Left ventricle myocardium superior (tissue), 1 donor: ENCODE measurements at regions not wholly inside any gene's neighbourhood (a gene's known extent, or its start where the extent isn't known, plus 50 kb on each side); places are given as distances from the start of the nearest gene placed in this dataset.
"Not testable (repeated sequence)": the region's sequence is repeated elsewhere in the genome, so short reads cannot be mapped to it uniquely, and the experiment has no call there.

Experiments used
- ATAC-seq: fragments of 200-7000 bp; cut with Tn5 transposase; one replicate; pipeline ENCODE4 v1.9.1; 2020; ENCODE audit warnings: mild to moderate bottlenecking, moderate library complexity
- DNase-seq: peaks from one replicate; pipeline ENCODE4 v3.0.0-alpha.2; 2020
- intact Hi-C: fragments of 100-400 bp; cut with micrococcal nuclease; formaldehyde crosslinking; loops from one replicate; pipeline ENCODE4 v1.11.0; 2022
- donor health status: DM: no; HTN: yes; CAD: no; lungs with severe emphysema.

DNA sequence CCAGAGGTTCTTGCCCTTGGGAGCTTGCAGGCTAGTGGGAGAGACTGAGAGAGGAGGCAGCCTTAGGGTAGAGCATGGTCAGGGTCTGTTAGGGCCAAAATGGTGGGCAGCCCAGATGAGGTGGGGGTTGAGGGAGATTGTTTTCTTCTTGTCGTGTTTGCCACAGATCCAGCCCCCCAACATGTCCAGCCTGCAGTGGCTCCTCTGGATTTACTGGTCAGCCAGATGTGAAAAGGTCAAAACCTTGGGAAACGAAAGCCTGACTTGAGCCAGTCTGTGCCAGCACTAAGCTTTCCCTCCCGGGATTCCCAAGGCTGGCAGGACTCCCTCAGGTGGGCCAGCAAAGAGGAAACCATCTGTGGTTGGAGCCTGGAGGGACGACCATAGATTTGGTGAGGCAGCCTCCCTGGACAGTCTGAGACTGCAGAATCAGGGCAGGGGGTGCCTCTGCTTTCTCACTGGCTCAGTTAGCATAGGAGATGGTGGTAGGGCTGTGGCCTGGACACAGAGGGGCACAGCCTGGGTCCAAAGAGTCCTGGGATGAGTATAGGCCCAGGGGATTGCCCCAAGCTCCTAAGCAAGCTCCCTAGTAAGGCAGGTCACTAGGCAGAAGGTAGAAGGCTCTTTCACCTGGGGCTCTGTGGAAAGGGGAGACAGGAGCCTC, 51.2 kb upstream of the PRR23C start:
- intact Hi-C loops: no loop called here
- no peak for DNase-seq
- ATAC-seq: no peak

DNA sequence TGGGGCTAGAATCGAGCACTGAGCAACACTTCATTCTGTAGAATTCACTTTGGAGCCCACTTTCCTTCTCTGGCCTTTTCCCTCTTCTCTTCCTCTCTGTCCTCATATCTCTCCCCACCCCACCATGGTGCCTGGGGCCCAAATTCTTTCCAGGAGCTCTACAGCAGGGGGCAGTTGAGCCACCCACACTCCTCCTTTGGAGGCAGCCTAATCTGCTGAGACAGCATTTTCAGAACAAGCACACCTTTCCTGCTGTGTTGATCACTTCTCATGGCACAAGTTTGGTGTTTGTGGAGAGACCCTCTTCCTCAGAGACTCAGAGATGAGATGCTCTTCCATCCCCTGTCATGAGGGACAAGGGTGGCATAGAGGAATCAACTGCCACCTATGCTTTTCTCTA, 52.0 kb upstream of the PRR23C start:
- ATAC-seq: no peak
- intact Hi-C loops: no loop called here
- no peak for DNase-seq

- DNase-seq: no peak
- ATAC-seq: no peak
- intact Hi-C loops: no loop called here
Observed at GRCh38 chr3:139098391-139098790, 53.7 kb upstream of the PRR23C start.

- intact Hi-C loops: no loop called here
- DNase-seq: no peak
- no peak for ATAC-seq
Observed at GRCh38 chr3:139099968-139100817, 55.5 kb upstream of the PRR23C start.

GRCh38 chr3:139100821-139101220, 56.1 kb upstream of the PRR23C start:
- DNase-seq: no peak
- intact Hi-C loops: no loop called here
- ATAC-seq: no peak

GRCh38 chr3:139101396-139101795, 56.7 kb upstream of the PRR23C start:
- DNase-seq (no peak), ATAC-seq (no peak)
- intact Hi-C loops: no loop called here

DNA sequence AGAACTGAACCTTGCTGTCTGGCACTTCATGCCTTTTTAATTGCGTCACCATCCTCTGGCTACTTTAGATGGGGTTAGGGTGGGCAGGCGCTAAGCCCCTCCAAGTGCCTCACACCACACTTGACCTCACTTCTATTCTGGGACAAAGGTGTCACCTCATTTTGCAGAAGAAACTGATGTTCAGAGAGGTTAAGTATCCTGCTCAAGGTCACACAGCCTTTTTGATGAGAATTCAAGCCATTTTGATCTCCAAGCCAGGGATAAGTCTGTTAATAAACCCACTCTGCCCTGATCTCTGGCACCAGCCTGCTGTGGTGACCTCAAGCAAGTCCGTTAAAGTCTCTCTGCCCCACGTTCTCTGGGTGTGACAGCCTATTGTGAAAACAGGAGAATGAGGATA, 58.8 kb upstream of the PRR23C start:
- ATAC-seq (no peak), DNase-seq (no peak)
- intact Hi-C loops: no loop called here

DNA sequence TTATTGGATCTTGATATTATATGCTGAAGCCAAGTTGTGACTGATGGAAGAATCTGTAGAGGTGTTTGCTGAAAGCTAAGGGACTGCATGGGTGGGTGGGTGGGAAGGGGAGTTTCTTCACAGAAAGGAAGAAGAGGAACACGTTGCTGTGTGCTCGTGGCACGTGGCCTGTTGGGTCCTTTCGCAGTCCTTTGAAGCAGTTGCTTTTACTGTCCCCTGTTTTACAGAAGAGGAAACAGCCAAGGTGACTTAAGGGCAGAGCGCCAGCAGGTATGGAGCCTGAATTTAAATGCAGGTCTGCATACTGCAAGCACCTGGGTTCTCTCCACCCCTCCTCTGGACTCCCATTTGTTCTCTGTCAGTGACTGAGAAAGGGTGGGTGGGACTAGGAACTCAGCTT, 59.4 kb upstream of the PRR23C start:
- intact Hi-C loops: no loop called here
- DNase-seq (no peak), ATAC-seq (no peak)

DNA sequence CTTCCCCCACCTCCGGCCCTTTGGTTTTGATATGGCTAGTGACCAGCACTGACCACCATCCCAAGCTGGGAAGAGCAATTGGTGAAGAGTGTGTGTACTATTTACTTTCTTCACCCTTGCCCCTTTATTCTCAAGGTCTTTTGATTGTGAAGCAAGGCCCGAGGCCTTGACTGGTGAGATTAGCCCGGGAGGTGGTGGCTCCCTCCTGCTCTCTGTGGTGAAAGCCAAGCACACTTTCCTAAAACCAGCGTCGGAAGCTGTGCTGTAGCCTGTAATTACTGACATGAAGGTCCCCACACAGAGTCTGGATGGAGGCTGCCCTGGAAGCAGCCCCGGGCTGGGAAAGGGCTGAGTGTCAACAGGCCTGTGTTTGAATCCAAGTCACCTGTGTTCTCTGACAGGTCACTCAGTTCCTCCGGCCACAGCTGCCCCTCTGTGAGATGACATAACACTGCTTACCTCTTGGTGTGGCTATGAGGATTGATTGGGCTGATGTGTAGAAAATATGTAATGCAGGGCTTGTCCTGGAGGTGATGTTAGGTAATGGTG, 60.5 kb upstream of the PRR23C start:
- intact Hi-C loops: no loop called here
- ATAC-seq (no peak), DNase-seq (no peak)

- intact Hi-C loops: no loop called here
- no peak for DNase-seq
Observed at GRCh38 chr3:139106013-139106932, 61.6 kb upstream of the PRR23C start.

DNA sequence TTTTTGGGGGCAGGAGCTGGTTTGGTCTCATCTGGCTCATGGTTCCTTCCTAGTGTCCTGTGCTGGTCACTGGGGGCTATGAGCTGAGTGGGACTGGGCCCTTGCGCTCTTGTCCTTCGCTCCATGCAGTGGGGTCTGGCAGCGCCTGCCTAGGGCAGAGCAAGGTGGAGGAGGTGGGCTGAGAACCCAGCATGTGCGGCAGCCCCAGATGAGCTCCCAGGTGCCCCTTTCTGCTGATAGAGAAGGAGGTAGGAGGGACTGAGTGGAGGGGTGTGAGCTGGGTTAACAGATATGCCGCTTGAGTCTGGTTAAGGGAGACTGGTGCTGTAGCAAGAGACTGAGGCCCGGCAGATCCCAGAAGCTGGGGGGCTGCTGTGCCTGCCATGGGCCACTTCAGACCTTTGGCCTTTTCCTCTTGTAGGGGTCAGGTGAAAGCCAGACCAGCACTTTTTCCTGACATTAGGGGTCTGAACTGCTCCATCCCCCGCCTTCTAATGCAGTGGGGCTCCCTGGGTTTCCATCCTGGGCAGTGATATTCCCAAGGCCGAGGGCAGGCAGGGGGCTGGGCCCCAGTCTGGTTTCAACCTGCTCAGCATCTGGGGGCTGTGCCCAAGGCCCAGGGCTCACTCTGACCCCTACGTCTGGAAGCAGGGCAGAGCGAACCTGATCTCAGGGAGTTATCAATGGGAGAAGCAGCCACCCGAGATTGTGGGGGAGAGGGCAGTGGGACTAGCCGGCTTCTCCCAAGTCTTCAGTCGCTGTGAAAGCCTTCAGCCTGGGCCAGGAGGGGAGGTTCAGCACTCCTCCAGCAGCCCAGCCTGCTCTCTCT, 62.9 kb upstream of the PRR23C start:
- ATAC-seq (no peak), DNase-seq (no peak)
- intact Hi-C loops: no loop called here

More at GRCh38 chr3:139106013-139106932, 61.6 kb upstream of the PRR23C start:
- ATAC-seq: no peak

- DNase-seq: no peak
- intact Hi-C loops: no loop called here
- no peak for ATAC-seq
Observed at GRCh38 chr3:139108253-139108969, 63.7 kb upstream of the PRR23C start.

DNA sequence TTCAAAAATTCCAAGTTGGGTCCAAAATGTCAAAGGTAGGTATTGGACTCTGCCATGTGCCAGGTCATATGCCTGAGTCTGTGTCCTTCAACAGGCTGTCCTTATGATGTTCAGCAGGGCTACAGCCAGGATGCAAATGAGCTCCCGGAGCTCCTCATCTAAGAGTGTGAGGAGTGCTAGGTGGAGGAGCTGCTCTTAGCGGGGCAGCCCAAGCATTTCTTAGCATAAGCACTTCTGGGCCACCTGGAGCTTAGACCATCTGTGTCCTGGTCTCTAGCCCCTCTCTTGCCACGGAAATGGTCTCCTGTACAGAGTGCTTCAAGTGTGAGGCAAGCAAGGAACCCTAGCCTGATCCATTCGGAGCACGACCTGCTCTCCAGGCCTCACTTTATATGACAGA, 64.6 kb upstream of the PRR23C start:
- intact Hi-C loops: no loop called here
- no peak for ATAC-seq

GRCh38 chr3:139110072-139110830, 65.6 kb upstream of the PRR23C start:
- intact Hi-C loops: loop anchor here (5.0 kb wide), 1 partner anchor 217 kb away; no protein-coding TSS in a partner anchor
- DNase-seq (peak; percentile 69), ATAC-seq (peak; percentile 87)

More for the DNA sequence above, 64.6 kb upstream of the PRR23C start:
- no peak for DNase-seq

GRCh38 chr3:139110929-139111328, 66.2 kb upstream of the PRR23C start:
- intact Hi-C loops: loop anchor here (5.0 kb wide), 1 partner anchor 216 kb away; no protein-coding TSS in a partner anchor
- ATAC-seq, DNase-seq: not testable (repeated sequence)

- peak; percentile 82 for ATAC-seq
- peak; percentile 64 for DNase-seq
- intact Hi-C loops: loop anchor here (5.0 kb wide), 1 partner anchor 216 kb away; no protein-coding TSS in a partner anchor
Observed at GRCh38 chr3:139111392-139112229, 66.9 kb upstream of the PRR23C start.
